Lung microvascular endothelial cell (primary cell): ENCODE measurements at regions not wholly inside any gene's neighbourhood (a gene's known extent, or its start where the extent isn't known, plus 50 kb on each side); places are given as distances from the start of the nearest gene placed in this dataset.
A peak's percentile ranks its signal among the peaks of the same experiment; 100 is the strongest.
"Not testable (repeated sequence)": the region's sequence is repeated elsewhere in the genome, so short reads cannot be mapped to it uniquely, and the experiment has no call there.

ENCODE experiments used
- DNase-seq, 2 donors: peaks; one replicate each; pipeline versions ENCODE4 v3.0.0 to v3.0.0-alpha.2; 2010; ENCODE audit warnings: low read depth in 2 of 2

GRCh38 chr13:100773429-100773828, 98.8 kb upstream of the TMTC4 start:
- no peak for DNase-seq

- DNase-seq, result no peak
Observed at GRCh38 chr13:100767192-100767591, 92.6 kb upstream of the TMTC4 start.

GRCh38 chr13:100766570-100766969, 92.0 kb upstream of the TMTC4 start:
- DNase-seq, result peak in 1 of 2 donors; percentile 6

- DNase-seq, result no peak
Observed at GRCh38 chr13:100764937-100765336, 90.3 kb upstream of the TMTC4 start.

- not testable (repeated sequence) for DNase-seq
Observed at GRCh38 chr13:100762126-100762525, 87.5 kb upstream of the TMTC4 start.

GRCh38 chr13:100755891-100756290, 81.3 kb upstream of the TMTC4 start:
- no peak for DNase-seq

- DNase-seq, result no peak
Observed at GRCh38 chr13:100754459-100754858, 79.9 kb upstream of the TMTC4 start.

GRCh38 chr13:100753376-100753775, 78.8 kb upstream of the TMTC4 start:
- DNase-seq, result no peak

GRCh38 chr13:100751826-100752225, 77.2 kb upstream of the TMTC4 start:
- no peak for DNase-seq

- no peak for DNase-seq
Observed at GRCh38 chr13:100746953-100747683, 72.5 kb upstream of the TMTC4 start.

- no peak for DNase-seq
Observed at GRCh38 chr13:100738176-100738855, 63.7 kb upstream of the TMTC4 start.

GRCh38 chr13:100735494-100735893, 60.9 kb upstream of the TMTC4 start:
- no peak for DNase-seq

GRCh38 chr13:100734194-100734720, 59.7 kb upstream of the TMTC4 start:
- no peak for DNase-seq

GRCh38 chr13:100733261-100733660, 58.7 kb upstream of the TMTC4 start:
- DNase-seq, result no peak

GRCh38 chr13:100728201-100728600, 53.6 kb upstream of the TMTC4 start:
- DNase-seq, result no peak

GRCh38 chr13:100725472-100725871, 50.9 kb upstream of the TMTC4 start:
- no peak for DNase-seq

- DNase-seq, result no peak
Observed at GRCh38 chr13:100724568-100724967, 50.0 kb upstream of the TMTC4 start.
